ENCODE measurements at regions not wholly inside any gene's neighbourhood (a gene's known extent, or its start where the extent isn't known, plus 50 kb on each side); places are given as distances from the start of the nearest gene placed in this dataset.

DNA sequence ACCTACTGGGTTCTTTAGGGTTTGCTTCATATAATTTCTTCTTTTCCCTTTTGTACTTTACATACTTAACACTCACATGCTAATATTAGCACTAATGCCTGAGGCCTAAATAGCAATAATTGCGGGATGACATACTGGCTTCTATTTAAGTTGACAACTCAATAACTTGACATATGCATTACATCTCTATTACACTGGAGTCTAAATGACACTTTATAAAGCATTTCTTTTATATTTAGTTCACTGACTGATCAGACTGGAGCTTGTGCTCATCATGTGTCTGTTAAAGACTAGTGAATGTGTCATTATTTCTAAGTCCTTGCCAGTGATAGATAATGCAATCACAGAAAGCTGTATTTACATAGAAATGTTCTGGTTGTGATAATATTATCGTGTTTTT lies 472.1 kb upstream of the SEMA3A start:
- no peaks in the 10 kb centered on the region for H3K36me3 Mint-ChIP-seq (ENCODE audit: low read depth)
- H3K27ac ChIP-seq (ENCODE audit: low read depth), result no peak overlapping the region
- H3K4me1 ChIP-seq (ENCODE audit: insufficient read depth), result 0 out of 2 replicates have a peak, but pooled peaks cover 5% of the 10 kb centered on the region
- H3K36me3 ChIP-seq (ENCODE audit: insufficient read depth), result no peaks in the 10 kb centered on the region
- no peaks in the 10 kb centered on the region for H3K9me2 ChIP-seq (ENCODE audit: insufficient read depth)
- H3K27ac Mint-ChIP-seq, result no peak overlapping the region
- H3F3A ChIP-seq (replicated peaks; ENCODE audit: low read depth), result no peaks in the 10 kb centered on the region
- no peak overlapping the region for H2AFZ ChIP-seq
- no peak for TF ChIP-seq ZNF331 (CRISPR knock-in tag; IDR thresholded peaks at IDR 0.05; ENCODE audit: low read depth)
- TF ChIP-seq, protein P1, sequence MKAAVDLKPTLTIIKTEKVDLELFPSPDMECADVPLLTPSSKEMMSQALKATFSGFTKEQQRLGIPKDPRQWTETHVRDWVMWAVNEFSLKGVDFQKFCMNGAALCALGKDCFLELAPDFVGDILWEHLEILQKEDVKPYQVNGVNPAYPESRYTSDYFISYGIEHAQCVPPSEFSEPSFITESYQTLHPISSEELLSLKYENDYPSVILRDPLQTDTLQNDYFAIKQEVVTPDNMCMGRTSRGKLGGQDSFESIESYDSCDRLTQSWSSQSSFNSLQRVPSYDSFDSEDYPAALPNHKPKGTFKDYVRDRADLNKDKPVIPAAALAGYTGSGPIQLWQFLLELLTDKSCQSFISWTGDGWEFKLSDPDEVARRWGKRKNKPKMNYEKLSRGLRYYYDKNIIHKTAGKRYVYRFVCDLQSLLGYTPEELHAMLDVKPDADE (IDR thresholded peaks at IDR 0.05), result no peak
- TF ChIP-seq, protein P2, sequence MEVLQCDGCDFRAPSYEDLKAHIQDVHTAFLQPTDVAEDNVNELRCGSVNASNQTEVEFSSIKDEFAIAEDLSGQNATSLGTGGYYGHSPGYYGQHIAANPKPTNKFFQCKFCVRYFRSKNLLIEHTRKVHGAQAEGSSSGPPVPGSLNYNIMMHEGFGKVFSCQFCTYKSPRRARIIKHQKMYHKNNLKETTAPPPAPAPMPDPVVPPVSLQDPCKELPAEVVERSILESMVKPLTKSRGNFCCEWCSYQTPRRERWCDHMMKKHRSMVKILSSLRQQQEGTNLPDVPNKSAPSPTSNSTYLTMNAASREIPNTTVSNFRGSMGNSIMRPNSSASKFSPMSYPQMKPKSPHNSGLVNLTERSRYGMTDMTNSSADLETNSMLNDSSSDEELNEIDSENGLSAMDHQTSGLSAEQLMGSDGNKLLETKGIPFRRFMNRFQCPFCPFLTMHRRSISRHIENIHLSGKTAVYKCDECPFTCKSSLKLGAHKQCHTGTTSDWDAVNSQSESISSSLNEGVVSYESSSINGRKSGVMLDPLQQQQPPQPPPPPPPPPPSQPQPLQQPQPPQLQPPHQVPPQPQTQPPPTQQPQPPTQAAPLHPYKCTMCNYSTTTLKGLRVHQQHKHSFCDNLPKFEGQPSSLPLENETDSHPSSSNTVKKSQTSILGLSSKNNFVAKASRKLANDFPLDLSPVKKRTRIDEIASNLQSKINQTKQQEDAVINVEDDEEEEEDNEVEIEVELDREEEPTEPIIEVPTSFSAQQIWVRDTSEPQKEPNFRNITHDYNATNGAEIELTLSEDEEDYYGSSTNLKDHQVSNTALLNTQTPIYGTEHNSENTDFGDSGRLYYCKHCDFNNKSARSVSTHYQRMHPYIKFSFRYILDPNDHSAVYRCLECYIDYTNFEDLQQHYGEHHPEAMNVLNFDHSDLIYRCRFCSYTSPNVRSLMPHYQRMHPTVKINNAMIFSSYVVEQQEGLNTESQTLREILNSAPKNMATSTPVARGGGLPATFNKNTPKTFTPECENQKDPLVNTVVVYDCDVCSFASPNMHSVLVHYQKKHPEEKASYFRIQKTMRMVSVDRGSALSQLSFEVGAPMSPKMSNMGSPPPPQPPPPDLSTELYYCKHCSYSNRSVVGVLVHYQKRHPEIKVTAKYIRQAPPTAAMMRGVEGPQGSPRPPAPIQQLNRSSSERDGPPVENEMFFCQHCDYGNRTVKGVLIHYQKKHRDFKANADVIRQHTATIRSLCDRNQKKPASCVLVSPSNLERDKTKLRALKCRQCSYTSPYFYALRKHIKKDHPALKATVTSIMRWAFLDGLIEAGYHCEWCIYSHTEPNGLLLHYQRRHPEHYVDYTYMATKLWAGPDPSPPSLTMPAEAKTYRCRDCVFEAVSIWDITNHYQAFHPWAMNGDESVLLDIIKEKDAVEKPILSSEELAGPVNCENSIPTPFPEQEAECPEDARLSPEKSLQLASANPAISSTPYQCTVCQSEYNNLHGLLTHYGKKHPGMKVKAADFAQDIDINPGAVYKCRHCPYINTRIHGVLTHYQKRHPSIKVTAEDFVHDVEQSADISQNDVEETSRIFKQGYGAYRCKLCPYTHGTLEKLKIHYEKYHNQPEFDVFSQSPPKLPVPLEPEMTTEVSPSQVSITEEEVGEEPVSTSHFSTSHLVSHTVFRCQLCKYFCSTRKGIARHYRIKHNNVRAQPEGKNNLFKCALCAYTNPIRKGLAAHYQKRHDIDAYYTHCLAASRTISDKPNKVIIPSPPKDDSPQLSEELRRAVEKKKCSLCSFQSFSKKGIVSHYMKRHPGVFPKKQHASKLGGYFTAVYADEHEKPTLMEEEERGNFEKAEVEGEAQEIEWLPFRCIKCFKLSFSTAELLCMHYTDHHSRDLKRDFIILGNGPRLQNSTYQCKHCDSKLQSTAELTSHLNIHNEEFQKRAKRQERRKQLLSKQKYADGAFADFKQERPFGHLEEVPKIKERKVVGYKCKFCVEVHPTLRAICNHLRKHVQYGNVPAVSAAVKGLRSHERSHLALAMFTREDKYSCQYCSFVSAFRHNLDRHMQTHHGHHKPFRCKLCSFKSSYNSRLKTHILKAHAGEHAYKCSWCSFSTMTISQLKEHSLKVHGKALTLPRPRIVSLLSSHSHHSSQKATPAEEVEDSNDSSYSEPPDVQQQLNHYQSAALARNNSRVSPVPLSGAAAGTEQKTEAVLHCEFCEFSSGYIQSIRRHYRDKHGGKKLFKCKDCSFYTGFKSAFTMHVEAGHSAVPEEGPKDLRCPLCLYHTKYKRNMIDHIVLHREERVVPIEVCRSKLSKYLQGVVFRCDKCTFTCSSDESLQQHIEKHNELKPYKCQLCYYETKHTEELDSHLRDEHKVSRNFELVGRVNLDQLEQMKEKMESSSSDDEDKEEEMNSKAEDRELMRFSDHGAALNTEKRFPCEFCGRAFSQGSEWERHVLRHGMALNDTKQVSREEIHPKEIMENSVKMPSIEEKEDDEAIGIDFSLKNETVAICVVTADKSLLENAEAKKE (CRISPR knock-in tag; IDR thresholded peaks at IDR 0.05), result no peak
- TF ChIP-seq STAT1 (IDR thresholded peaks at IDR 0.05; ENCODE audit: unreplicated experiment), result no peak
- DNase-seq (ENCODE audit: low spot score) (no peak), ATAC-seq (no peak)
- H3K4me3 Mint-ChIP-seq, result no peak overlapping the region
- H3K4me3 ChIP-seq, result no peak overlapping the region
- no peaks in the 10 kb centered on the region for H4K20me1 ChIP-seq (replicated peaks; ENCODE audit: insufficient read depth)
- H3K27me3 Mint-ChIP-seq (ENCODE audit: insufficient read depth, low read depth, poor library complexity), result no peaks in the 10 kb centered on the region
- peaks cover 18% of the 10 kb centered on the region for H3K4me1 Mint-ChIP-seq
- H3K27me3 ChIP-seq (ENCODE audit: insufficient read depth), result no peaks in the 10 kb centered on the region
- H3K79me2 ChIP-seq (replicated peaks; ENCODE audit: insufficient read depth), result no peaks in the 10 kb centered on the region
- H3K4me2 ChIP-seq, result no peak overlapping the region
- H3K9me3 Mint-ChIP-seq, result no peaks in the 10 kb centered on the region

DNA sequence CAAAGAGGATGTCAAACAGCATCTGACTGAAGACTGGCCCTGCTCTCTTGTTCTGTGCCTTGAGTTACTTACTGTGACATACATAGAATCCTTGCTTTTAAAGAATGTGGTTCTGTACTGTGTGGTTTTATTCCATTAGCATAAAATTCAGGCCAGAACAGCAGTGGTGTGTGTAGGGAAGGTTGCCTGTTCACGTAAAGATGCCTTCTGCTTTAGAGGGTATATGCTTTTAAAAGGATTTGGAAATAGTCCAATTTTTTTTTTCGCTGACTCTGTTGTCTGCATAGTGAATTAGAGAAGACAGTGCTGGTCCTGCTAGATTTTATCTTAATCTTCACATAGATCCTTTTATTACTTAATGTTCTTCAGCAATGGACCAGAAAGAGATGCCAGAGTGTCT lies 470.8 kb upstream of the SEMA3A start:
- Histone ChIP-seq H3K79me2 (replicated peaks; ENCODE audit: insufficient read depth) (no peaks in the 10 kb centered on the region), H3K9me2 (ENCODE audit: insufficient read depth) (no peaks in the 10 kb centered on the region), H3F3A (replicated peaks; ENCODE audit: low read depth) (no peaks in the 10 kb centered on the region), H3K36me3 (ENCODE audit: insufficient read depth) (no peaks in the 10 kb centered on the region), H3K4me3 (no peak overlapping the region), H3K27me3 (ENCODE audit: insufficient read depth) (no peaks in the 10 kb centered on the region), H2AFZ (peak overlapping the region; percentile 47; the same call in 1 of the 2 replicates), H3K4me1 (ENCODE audit: insufficient read depth) (0 out of 2 replicates have a peak, but pooled peaks cover 5% of the 10 kb centered on the region), H3K4me2 (no peak overlapping the region), H3K27ac (ENCODE audit: low read depth) (no peak overlapping the region), H4K20me1 (replicated peaks; ENCODE audit: insufficient read depth) (no peaks in the 10 kb centered on the region)
- H3K27ac Mint-ChIP-seq, result peak overlapping the region; percentile 19; the same call in 1 of the 2 replicates
- TF ChIP-seq POLR2AphosphoS5 (IDR thresholded peaks at IDR 0.05; ENCODE audit: low read depth), result no peak
- TF ChIP-seq, protein P3, sequence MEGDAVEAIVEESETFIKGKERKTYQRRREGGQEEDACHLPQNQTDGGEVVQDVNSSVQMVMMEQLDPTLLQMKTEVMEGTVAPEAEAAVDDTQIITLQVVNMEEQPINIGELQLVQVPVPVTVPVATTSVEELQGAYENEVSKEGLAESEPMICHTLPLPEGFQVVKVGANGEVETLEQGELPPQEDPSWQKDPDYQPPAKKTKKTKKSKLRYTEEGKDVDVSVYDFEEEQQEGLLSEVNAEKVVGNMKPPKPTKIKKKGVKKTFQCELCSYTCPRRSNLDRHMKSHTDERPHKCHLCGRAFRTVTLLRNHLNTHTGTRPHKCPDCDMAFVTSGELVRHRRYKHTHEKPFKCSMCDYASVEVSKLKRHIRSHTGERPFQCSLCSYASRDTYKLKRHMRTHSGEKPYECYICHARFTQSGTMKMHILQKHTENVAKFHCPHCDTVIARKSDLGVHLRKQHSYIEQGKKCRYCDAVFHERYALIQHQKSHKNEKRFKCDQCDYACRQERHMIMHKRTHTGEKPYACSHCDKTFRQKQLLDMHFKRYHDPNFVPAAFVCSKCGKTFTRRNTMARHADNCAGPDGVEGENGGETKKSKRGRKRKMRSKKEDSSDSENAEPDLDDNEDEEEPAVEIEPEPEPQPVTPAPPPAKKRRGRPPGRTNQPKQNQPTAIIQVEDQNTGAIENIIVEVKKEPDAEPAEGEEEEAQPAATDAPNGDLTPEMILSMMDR (conservative IDR thresholded peaks at IDR 0.05; ENCODE audit: low read depth in 2 of 2), result no peak
- no peak for TF ChIP-seq ZNF331 (CRISPR knock-in tag; IDR thresholded peaks at IDR 0.05; ENCODE audit: low read depth)
- no peak for TF ChIP-seq CREB1 (CRISPR knock-in tag; IDR thresholded peaks at IDR 0.05; ENCODE audit: low read depth)
- TF ChIP-seq ZNF114 (CRISPR knock-in tag; IDR thresholded peaks at IDR 0.05), result no peak
- TF ChIP-seq, protein P1 (IDR thresholded peaks at IDR 0.05), result no peak
- no peak for DNase-seq (ENCODE audit: low spot score)
- peaks cover 18% of the 10 kb centered on the region for H3K4me1 Mint-ChIP-seq
- no peaks in the 10 kb centered on the region for H3K36me3 Mint-ChIP-seq (ENCODE audit: low read depth)
- ATAC-seq, result no peak
- no peaks in the 10 kb centered on the region for H3K27me3 Mint-ChIP-seq (ENCODE audit: insufficient read depth, low read depth, poor library complexity)
- no peak overlapping the region for H3K4me3 Mint-ChIP-seq
- H3K9me3 Mint-ChIP-seq, result no peaks in the 10 kb centered on the region

All from GM23338 (cell line).